ENCODE measurements at regions not wholly inside any gene's neighbourhood (a gene's known extent, or its start where the extent isn't known, plus 50 kb on each side); places are given as distances from the start of the nearest gene placed in this dataset.

DNA sequence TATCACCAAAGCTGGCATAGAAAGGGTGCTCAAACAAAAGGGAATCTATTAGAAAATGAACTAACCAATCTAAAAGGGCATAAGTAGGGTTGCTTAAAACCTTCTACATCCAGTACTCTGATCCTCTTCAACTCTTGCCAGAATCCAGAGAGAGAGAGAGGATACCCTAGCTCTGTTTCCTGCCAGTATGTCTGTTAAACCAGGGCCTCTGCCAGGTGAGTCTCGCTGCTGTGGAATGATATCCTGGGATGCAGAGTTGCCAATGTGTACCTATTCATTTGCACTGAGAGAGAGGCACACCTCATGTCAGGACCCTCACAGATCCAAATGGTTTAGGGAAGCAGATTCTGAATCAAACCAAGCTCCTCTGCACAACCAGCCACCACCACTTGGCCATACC lies 79.8 kb upstream of the DYNLRB2 start:
- DNase-seq (peak in 1 of 3 donors; percentile 59), ATAC-seq (peak; percentile 11 to 50 (median 32))
- H3K27ac ChIP-seq: no peak overlapping the region
- H3K9me3 ChIP-seq: no peaks in the 10 kb centered on the region
- 44% methylated on average over 1 of the region's 1 CpG for WGBS (ENCODE audit: insufficient coverage, low coverage, low lambda C conversion rate, missing lambda C conversion rate)
- H3K4me1 ChIP-seq: peaks cover 0 to 49% (median 22%) of the 10 kb centered on the region in 4 donors
- H3K27me3 ChIP-seq: no peaks in the 10 kb centered on the region
- intact Hi-C loops (cut with DNase I): no loop called here
- no peaks in the 10 kb centered on the region for H3K36me3 ChIP-seq
- no peak overlapping the region for H3K4me3 ChIP-seq
- TF ChIP-seq, protein P1, sequence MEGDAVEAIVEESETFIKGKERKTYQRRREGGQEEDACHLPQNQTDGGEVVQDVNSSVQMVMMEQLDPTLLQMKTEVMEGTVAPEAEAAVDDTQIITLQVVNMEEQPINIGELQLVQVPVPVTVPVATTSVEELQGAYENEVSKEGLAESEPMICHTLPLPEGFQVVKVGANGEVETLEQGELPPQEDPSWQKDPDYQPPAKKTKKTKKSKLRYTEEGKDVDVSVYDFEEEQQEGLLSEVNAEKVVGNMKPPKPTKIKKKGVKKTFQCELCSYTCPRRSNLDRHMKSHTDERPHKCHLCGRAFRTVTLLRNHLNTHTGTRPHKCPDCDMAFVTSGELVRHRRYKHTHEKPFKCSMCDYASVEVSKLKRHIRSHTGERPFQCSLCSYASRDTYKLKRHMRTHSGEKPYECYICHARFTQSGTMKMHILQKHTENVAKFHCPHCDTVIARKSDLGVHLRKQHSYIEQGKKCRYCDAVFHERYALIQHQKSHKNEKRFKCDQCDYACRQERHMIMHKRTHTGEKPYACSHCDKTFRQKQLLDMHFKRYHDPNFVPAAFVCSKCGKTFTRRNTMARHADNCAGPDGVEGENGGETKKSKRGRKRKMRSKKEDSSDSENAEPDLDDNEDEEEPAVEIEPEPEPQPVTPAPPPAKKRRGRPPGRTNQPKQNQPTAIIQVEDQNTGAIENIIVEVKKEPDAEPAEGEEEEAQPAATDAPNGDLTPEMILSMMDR (IDR thresholded peaks at IDR 0.05): no peak
- TF ChIP-seq POLR2A (IDR thresholded peaks at IDR 0.05): no peak

DNA sequence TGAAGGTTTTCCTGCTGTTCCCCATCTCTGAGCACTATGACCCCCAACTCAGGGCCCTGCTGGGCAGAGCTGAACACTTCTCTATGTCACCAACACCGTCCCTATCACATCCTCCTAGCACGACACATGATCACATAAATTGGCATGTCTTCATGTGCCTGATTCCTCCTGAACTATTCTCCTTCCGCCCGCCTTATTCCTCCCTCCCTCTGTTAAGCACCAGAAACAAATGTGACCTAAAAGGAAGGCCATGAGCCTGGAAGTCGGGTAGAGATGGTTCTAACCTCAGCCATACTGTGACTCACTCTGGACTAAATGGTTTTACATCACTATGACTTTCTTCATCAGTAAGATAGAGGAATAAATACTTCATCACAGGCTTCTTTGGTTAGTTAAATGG lies 80.8 kb upstream of the DYNLRB2 start:
- TF ChIP-seq, protein P1 (IDR thresholded peaks at IDR 0.05): no peak
- no peak for TF ChIP-seq POLR2A (IDR thresholded peaks at IDR 0.05)
- H3K27ac ChIP-seq: peak overlapping the region in 2 of 3 donors; percentile 17 to 57
- ATAC-seq: no peak

DNA sequence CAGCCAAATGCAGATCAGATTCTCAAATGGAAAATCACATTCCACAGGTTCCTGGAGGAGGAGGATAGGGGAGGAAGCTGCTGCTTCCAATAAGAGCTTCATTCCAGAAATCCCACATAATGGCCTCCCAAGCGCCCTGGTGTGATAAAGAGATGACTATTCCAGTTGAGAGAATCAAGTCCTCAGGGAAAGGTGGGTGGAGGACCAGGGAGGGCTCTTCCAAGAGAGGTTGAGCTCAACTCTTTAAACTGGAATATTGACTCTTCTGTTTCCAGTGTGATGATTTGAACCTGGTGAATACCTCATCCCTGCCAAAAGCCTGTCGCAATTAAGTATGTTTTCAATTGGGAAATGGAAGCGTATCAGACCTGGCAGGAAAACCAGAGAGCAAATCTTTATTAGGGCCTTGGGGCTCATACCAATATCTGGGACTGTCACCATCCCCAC lies 81.4 kb upstream of the DYNLRB2 start:
- ATAC-seq (peak; percentile 73 to 82 (median 77)), DNase-seq (peak in 2 of 3 donors; percentile 20 to 65)
- H3K36me3 ChIP-seq: no peaks in the 10 kb centered on the region
- no peaks in the 10 kb centered on the region for H3K27me3 ChIP-seq
- WGBS (ENCODE audit: insufficient coverage, low coverage, low lambda C conversion rate, missing lambda C conversion rate): 14% methylated on average over 1 of the region's 3 CpGs
- H3K9me3 ChIP-seq: no peaks in the 10 kb centered on the region
- H3K27ac ChIP-seq: peak overlapping the region in 2 of 3 donors; percentile 17 to 57
- no peak overlapping the region for H3K4me3 ChIP-seq
- H3K4me1 ChIP-seq: peaks cover 0 to 41% (median 18%) of the 10 kb centered on the region in 4 donors
- intact Hi-C loops (cut with DNase I): no loop called here
- no peak for TF ChIP-seq POLR2A (IDR thresholded peaks at IDR 0.05)
- TF ChIP-seq, protein P1 (IDR thresholded peaks at IDR 0.05): no peak

More for the DNA sequence above, 80.8 kb upstream of the DYNLRB2 start:
- no peaks in the 10 kb centered on the region for H3K27me3 ChIP-seq
- intact Hi-C loops (cut with DNase I): no loop called here
- no peak overlapping the region for H3K4me3 ChIP-seq
- no peaks in the 10 kb centered on the region for H3K9me3 ChIP-seq
- H3K4me1 ChIP-seq: peaks cover 0 to 43% (median 19%) of the 10 kb centered on the region in 4 donors
- DNase-seq: no peak
- H3K36me3 ChIP-seq: no peaks in the 10 kb centered on the region
- 77% methylated on average over 4 of the region's 5 CpGs for WGBS (ENCODE audit: insufficient coverage, low coverage, low lambda C conversion rate, missing lambda C conversion rate)

DNA sequence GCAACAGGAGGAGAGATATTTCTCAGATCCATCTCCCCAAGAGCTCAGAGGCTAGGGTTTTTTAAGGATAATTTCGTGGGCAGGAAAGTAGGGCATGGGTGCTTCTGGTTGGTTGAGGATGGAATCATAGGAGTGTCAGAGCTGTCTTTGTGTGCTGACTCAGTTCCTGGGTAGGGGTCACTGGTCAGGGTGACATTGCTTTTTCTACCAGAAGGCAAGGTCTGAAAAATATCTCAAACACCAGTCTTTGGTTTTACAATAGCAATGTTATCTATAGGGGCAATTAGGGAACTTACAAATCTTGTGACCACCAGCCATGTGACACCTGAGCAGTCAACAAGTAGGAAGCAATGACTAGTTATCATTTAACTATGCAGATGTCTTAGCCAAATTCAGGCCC lies 82.9 kb upstream of the DYNLRB2 start:
- Histone ChIP-seq H3K4me1 (peaks cover 0 to 27% (median 10%) of the 10 kb centered on the region in 4 donors), H3K9me3 (no peaks in the 10 kb centered on the region), H3K36me3 (no peaks in the 10 kb centered on the region), H3K27ac (no peak overlapping the region), H3K4me3 (no peak overlapping the region), H3K27me3 (no peaks in the 10 kb centered on the region)
- WGBS (ENCODE audit: insufficient coverage, low coverage, low lambda C conversion rate, missing lambda C conversion rate): 33% methylated on average over 1 of the region's 1 CpG
- intact Hi-C loops (cut with DNase I): no loop called here
- ATAC-seq (no peak), DNase-seq (no peak)
- no peak for TF ChIP-seq POLR2A (IDR thresholded peaks at IDR 0.05)
- TF ChIP-seq, protein P1 (IDR thresholded peaks at IDR 0.05): no peak

DNA sequence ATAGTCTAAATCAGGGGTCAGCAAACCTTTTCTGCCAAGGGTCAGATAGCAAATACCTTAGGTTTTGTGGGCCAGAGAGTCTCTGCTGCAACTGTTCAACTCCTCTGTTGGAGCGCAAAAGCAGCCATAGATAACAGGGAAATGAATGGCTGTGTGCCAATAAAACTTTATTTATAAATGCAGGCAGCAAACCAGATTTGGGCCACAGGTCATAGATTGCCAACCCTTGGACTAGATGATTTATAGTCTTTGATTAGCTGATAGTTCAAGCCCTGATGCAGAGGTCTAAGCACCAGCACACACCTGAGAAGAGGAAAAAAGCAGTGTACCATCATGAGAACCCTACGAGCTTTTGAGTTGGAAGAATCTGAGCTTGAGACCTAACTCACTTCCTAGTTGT lies 86.0 kb upstream of the DYNLRB2 start:
- no peak for DNase-seq
- TF ChIP-seq, protein P1 (IDR thresholded peaks at IDR 0.05): no peak
- no peak for TF ChIP-seq POLR2A (IDR thresholded peaks at IDR 0.05)
- Histone ChIP-seq H3K27ac (no peak overlapping the region), H3K9me3 (no peaks in the 10 kb centered on the region), H3K4me3 (no peak overlapping the region), H3K27me3 (no peaks in the 10 kb centered on the region), H3K4me1 (peaks cover 0 to 16% (median 4%) of the 10 kb centered on the region in 4 donors), H3K36me3 (no peaks in the 10 kb centered on the region)
- 64% methylated on average over 1 of the region's 2 CpGs for WGBS (ENCODE audit: insufficient coverage, low coverage, low lambda C conversion rate, missing lambda C conversion rate)
- no peak for ATAC-seq
- intact Hi-C loops (cut with DNase I): no loop called here

All from right lobe of liver (tissue), 6 donors.